Activated B cell treated with CpG ODN at 0.5 μM for 24 hours (primary cell): ENCODE measurements at regions not wholly inside any gene's neighbourhood (a gene's known extent, or its start where the extent isn't known, plus 50 kb on each side); places are given as distances from the start of the nearest gene placed in this dataset.
"Not testable (repeated sequence)": the region's sequence is repeated elsewhere in the genome, so short reads cannot be mapped to it uniquely, and the experiment has no call there.

Experiments used
- ATAC-seq: fragments of 200-7000 bp; cut with Tn5 transposase; one replicate; pipeline ENCODE4 v1.10.0; 2021; ENCODE audit warnings: low read depth, mild to moderate bottlenecking, moderate library complexity
- CTCF ChIA-PET: fragments of 350-600 bp; sonication (Branson Sonifier 250); formaldehyde crosslinking; loops from one replicate; lab custom pipeline; 2021; ENCODE audit warnings: antibody characterized with exemption; lab: Charles Lee
- POLR2A ChIA-PET: fragments of 350-600 bp; sonication (Branson Sonifier 250); formaldehyde crosslinking; loops from one replicate; lab custom pipeline; 2021; ENCODE audit warnings: antibody characterized with exemption; lab: Charles Lee
- DNase-seq: peaks from one replicate; pipeline ENCODE4 v3.0.0; 2022
- H3K27ac Mint-ChIP-seq: one replicate; pipeline ENCODE4 v1.8.0; 2020; ENCODE audit warnings: mixed read lengths
- H3K27me3 Mint-ChIP-seq: one replicate; pipeline ENCODE4 v1.8.0; 2021; ENCODE audit warnings: mixed read lengths
- H3K36me3 Mint-ChIP-seq: one replicate; pipeline ENCODE4 v1.8.0; 2021; ENCODE audit warnings: low read depth, mixed read lengths
- H3K4me1 Mint-ChIP-seq: one replicate; pipeline ENCODE4 v1.8.0; 2021; ENCODE audit warnings: mixed read lengths
- H3K4me3 Mint-ChIP-seq: one replicate; pipeline ENCODE4 v1.8.0; 2020; ENCODE audit warnings: mild to moderate bottlenecking, mixed read lengths
- H3K9me3 Mint-ChIP-seq: one replicate; pipeline ENCODE4 v1.8.0; 2020; ENCODE audit warnings: mixed read lengths
- CTCF ChIP-seq: fragments of 200-600 bp; IDR thresholded peaks from one replicate; pipeline ENCODE4 v1.8.0; 2022; ENCODE audit warnings: antibody characterized with exemption, mild to moderate bottlenecking
- intact Hi-C: fragments of 100-400 bp; cut with micrococcal nuclease; formaldehyde crosslinking; loops from one replicate; pipeline ENCODE4 v1.15.1; 2024

- no peaks in the 10 kb centered on the region for H3K9me3 Mint-ChIP-seq
- TF ChIP-seq CTCF, result no peak
- H3K27ac Mint-ChIP-seq, result no peak overlapping the region
- no peaks in the 10 kb centered on the region for H3K4me1 Mint-ChIP-seq
- ChIA-PET POLR2A (interaction anchor here (0.6 kb wide), 1 partner anchor 84 kb away, joined by 3 read pairs; no protein-coding TSS in a partner anchor), CTCF (no interaction called here)
- no peaks in the 10 kb centered on the region for H3K36me3 Mint-ChIP-seq
- ATAC-seq, result no peak
- H3K4me3 Mint-ChIP-seq, result no peak overlapping the region
- intact Hi-C loops, result no loop called here
- no peak for DNase-seq
- H3K27me3 Mint-ChIP-seq, result no peaks in the 10 kb centered on the region
Observed at GRCh38 chr9:87040410-87041009, 93.2 kb upstream of the GAS1 start.

- not testable (repeated sequence) for DNase-seq, H3K27me3 Mint-ChIP-seq
Observed at GRCh38 chr9:87041553-87042235, 94.4 kb upstream of the GAS1 start.

GRCh38 chr9:87049929-87050608 is 102.8 kb upstream of the GAS1 start:
- H3K36me3 Mint-ChIP-seq, DNase-seq, H3K27ac Mint-ChIP-seq, POLR2A ChIA-PET, H3K27me3 Mint-ChIP-seq, ATAC-seq, H3K4me1 Mint-ChIP-seq, H3K4me3 Mint-ChIP-seq, intact Hi-C loops, CTCF ChIA-PET: not testable (repeated sequence)
- H3K9me3 Mint-ChIP-seq, result peaks cover 12% of the 10 kb centered on the region

More at GRCh38 chr9:87041553-87042235, 94.4 kb upstream of the GAS1 start:
- CTCF ChIA-PET, intact Hi-C loops, POLR2A ChIA-PET, H3K9me3 Mint-ChIP-seq, H3K36me3 Mint-ChIP-seq, H3K4me3 Mint-ChIP-seq, ATAC-seq, H3K4me1 Mint-ChIP-seq, H3K27ac Mint-ChIP-seq: not testable (repeated sequence)

- intact Hi-C loops, result no loop called here
- no peaks in the 10 kb centered on the region for H3K4me1 Mint-ChIP-seq
- no peak for ATAC-seq
- DNase-seq, result no peak
- no peak overlapping the region for H3K4me3 Mint-ChIP-seq
- POLR2A ChIA-PET, result no interaction called here
- no peaks in the 10 kb centered on the region for H3K27me3 Mint-ChIP-seq
- no peaks in the 10 kb centered on the region for H3K36me3 Mint-ChIP-seq
- no peak overlapping the region for H3K27ac Mint-ChIP-seq
- CTCF ChIA-PET, result no interaction called here
- peaks cover 6% of the 10 kb centered on the region for H3K9me3 Mint-ChIP-seq
- TF ChIP-seq CTCF, result no peak
Observed at GRCh38 chr9:87054999-87055686, 107.8 kb upstream of the GAS1 start.

GRCh38 chr9:87059772-87060171 is 112.5 kb upstream of the GAS1 start:
- Mint-ChIP-seq H3K9me3 (no peaks in the 10 kb centered on the region), H3K4me3 (no peak overlapping the region), H3K27me3 (no peaks in the 10 kb centered on the region), H3K36me3 (no peaks in the 10 kb centered on the region), H3K4me1 (no peaks in the 10 kb centered on the region), H3K27ac (no peak overlapping the region)
- no peak for ATAC-seq
- ChIA-PET POLR2A (no interaction called here), CTCF (no interaction called here)
- intact Hi-C loops, result no loop called here
- no peak for DNase-seq
- TF ChIP-seq CTCF, result no peak

- H3K9me3 Mint-ChIP-seq, result no peaks in the 10 kb centered on the region
- H3K36me3 Mint-ChIP-seq, result no peaks in the 10 kb centered on the region
- H3K27ac Mint-ChIP-seq, result no peak overlapping the region
- ATAC-seq (no peak), DNase-seq (no peak)
- no peak for TF ChIP-seq CTCF
- H3K27me3 Mint-ChIP-seq, result no peaks in the 10 kb centered on the region
- H3K4me3 Mint-ChIP-seq, result no peak overlapping the region
- intact Hi-C loops, result no loop called here
- ChIA-PET CTCF (no interaction called here), POLR2A (no interaction called here)
- H3K4me1 Mint-ChIP-seq, result no peaks in the 10 kb centered on the region
Observed at GRCh38 chr9:87062746-87063145, 115.4 kb upstream of the GAS1 start.
